NCI-H1694 (cell line): ENCODE measurements at regions not wholly inside any gene's neighbourhood (a gene's known extent, or its start where the extent isn't known, plus 50 kb on each side); places are given as distances from the start of the nearest gene placed in this dataset.

Source experiments
- DNase-seq: peaks from one replicate; lab custom pipeline; 2025; lab: John Stamatoyannopoulos, UW

- DNase-seq, result no peak
Observed at GRCh38 chr1:233516732-233517131, 97.2 kb upstream of the KCNK1 start.

- peak; percentile 20 for DNase-seq
Observed at GRCh38 chr1:233518344-233518743, 95.6 kb upstream of the KCNK1 start.

GRCh38 chr1:233520261-233521191 is 93.4 kb upstream of the KCNK1 start:
- DNase-seq, result no peak

- no peak for DNase-seq
Observed at GRCh38 chr1:233523047-233523446, 90.9 kb upstream of the KCNK1 start.

DNA sequence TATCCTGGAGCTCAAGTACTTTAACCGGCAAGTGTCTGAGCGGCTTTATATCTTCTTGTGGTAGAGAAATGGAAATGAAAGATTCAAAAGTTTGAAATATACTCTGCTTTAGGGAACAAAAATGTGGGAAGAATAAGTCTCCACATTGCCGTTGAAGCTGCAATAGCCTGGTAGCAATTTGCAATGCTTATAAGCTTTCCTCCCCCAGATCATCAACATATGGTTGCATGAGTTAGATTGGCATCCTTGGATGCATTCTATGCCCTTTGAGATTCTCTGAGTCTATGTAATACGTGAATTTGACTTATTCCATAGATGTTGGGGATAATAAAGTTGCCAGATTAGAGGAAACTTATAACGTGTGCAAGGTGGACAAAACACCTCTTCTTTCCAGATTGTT is 86.1 kb upstream of the KCNK1 start:
- no peak for DNase-seq

DNA sequence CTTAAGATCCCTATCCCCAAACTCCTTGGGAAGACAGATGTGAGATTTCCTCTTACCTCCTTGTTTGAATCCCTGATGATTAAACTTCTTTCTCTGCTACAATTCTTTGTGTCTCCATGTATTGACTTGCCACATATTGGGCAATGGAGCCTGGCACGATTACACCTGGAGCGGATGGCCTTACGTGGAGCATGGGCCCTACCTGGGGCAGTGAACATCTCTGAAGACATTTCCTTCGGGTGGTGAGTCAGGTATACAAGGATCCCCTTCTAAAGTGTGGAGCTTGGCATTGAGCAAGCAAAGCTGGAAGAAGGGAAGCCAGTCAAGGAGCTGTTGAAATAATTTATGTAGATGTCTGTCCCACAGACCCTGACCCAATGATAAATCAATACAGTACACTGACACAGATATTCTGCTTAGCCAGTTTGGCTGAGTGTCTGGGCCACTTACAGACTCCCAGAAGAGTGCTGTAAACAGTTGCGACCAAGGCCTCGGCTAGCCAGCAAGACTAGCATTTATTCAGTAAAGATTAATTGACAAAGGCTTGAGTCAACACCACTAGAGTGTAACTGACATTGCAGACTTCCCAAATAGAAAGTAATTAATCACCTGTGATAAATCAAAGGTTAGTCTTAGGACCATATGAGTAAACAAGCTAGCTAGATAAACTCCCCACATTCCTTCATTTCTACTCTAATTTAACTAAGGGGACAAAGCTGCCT is 83.1 kb upstream of the KCNK1 start:
- DNase-seq, result no peak

DNA sequence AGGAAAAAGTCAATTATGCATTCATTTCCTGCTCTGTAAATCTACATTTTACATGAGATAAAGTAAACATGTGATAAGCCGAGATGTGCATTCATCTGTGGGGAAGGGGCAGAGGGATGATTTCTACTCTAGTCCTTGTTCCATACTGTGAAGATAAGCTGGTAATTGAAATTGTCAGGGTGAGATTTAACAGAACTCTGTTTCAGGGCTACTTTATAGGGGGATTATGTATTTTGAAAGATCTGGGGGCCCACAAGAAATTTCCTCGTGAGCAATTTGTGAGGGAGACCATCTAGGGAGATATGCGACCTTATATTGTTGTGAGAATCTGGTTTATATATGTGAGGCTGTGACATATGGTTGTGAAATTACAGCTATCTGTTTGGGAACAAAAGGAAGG is 73.1 kb upstream of the KCNK1 start:
- no peak for DNase-seq

GRCh38 chr1:233543338-233544255 is 70.3 kb upstream of the KCNK1 start:
- DNase-seq, result no peak

- no peak for DNase-seq
Observed at GRCh38 chr1:233544304-233544703, 69.6 kb upstream of the KCNK1 start.

GRCh38 chr1:233547726-233548125 is 66.2 kb upstream of the KCNK1 start:
- no peak for DNase-seq

GRCh38 chr1:233549404-233549803 is 64.5 kb upstream of the KCNK1 start:
- DNase-seq, result no peak

DNA sequence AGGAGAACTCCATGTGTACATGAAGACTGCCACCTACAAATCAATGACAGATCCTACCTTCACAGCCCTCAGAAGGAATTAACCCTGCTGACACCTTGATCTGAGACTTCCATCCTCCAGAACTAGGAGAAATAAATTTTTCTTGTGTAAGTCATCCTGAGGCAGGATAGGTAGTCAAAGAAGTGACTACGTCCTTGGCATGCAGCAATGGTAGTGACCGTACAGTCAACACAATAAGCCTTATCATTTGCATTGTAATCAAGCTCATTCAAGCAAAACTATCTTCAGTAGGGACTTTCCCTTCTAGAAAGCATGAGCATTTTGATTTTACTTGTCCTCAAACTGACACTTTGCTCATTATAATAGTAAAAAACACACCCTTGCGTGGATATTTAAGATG is 64.0 kb upstream of the KCNK1 start:
- DNase-seq, result no peak

DNA sequence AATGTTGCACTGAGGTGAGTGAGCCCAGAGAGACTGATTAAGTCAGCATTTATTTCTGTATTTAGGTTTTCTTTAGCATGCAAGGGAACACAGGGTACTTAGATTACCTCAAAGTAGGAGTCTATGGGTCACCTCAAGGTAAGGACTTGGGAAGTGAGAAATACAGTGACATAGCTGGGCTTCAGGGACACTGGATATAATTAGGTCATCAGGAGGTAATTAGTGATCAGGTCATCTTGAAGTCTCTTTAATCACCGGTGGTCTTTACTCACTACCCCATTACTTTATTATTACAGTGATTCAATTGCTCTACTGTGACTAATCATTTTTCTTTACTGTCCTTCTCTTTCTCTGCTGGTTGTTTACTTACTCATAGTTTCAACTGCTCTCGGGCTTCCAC is 59.9 kb upstream of the KCNK1 start:
- no peak for DNase-seq

GRCh38 chr1:233561708-233562426 is 52.0 kb upstream of the KCNK1 start:
- no peak for DNase-seq
